DND-41 (cell line): ENCODE measurements at regions not wholly inside any gene's neighbourhood (a gene's known extent, or its start where the extent isn't known, plus 50 kb on each side); places are given as distances from the start of the nearest gene placed in this dataset.

Source experiments
- ATAC-seq: fragments of 200-7000 bp; cut with Tn5 transposase; 3 replicates; pipeline ENCODE4 v1.9.1; 2021; ENCODE audit warnings: low read depth; ENCODE audit not compliant: insufficient read depth
- DNase-seq: peaks from one replicate; pipeline ENCODE4 v3.0.0-alpha.2; 2020
- H2AFZ ChIP-seq: 2 replicates; pipeline ENCODE4 v1.6.0; 2012; ENCODE audit warnings: low read depth, low read length
- H3K27ac ChIP-seq: 2 replicates; pipeline ENCODE4 v1.5.1; 2012; ENCODE audit warnings: low read length, inconsistent platforms
- H3K27me3 ChIP-seq: fragments of 200-600 bp; sonication (generic); 2 replicates; pipeline ENCODE4 v1.6.0; 2012; ENCODE audit warnings: low read length, mild to moderate bottlenecking, inconsistent platforms; ENCODE audit not compliant: insufficient read depth, poor library complexity
- H3K36me3 ChIP-seq: 2 replicates; pipeline ENCODE4 v1.5.1; 2012; ENCODE audit warnings: low read length, inconsistent platforms; ENCODE audit not compliant: insufficient read depth
- H3K4me1 ChIP-seq: 2 replicates; pipeline ENCODE4 v1.5.1; 2012; ENCODE audit warnings: mild to moderate bottlenecking, low read length; ENCODE audit not compliant: insufficient read depth
- H3K4me2 ChIP-seq: 2 replicates; pipeline ENCODE4 v1.6.0; 2012; ENCODE audit warnings: mild to moderate bottlenecking, moderate library complexity, low read length, inconsistent platforms; ENCODE audit not compliant: insufficient read depth
- H3K4me3 ChIP-seq, 2 experiments: fragments of 200-600 bp in 1 of 2; shearing (Covaris generic) in 1 of 2; 2 replicates each; pipeline ENCODE4 v1.5.1; 2012 to 2016; ENCODE audit warnings: inconsistent platforms in 2 of 2, low read length in 2 of 2, mild to moderate bottlenecking in 2 of 2, low read depth in 1 of 2, moderate library complexity in 1 of 2
- H3K79me2 ChIP-seq: 2 replicates; pipeline ENCODE4 v1.6.0; 2012; ENCODE audit warnings: low read length, inconsistent platforms; ENCODE audit not compliant: insufficient read depth
- H3K9ac ChIP-seq: 2 replicates; pipeline ENCODE4 v1.6.0; 2012; ENCODE audit warnings: low read depth, mild to moderate bottlenecking, inconsistent platforms, low read length, moderate library complexity
- H3K9me3 ChIP-seq: 2 replicates; pipeline ENCODE4 v1.5.1; 2012; ENCODE audit warnings: low read length, moderate library complexity, mild to moderate bottlenecking, inconsistent platforms; ENCODE audit not compliant: insufficient read depth, severe bottlenecking
- H4K20me1 ChIP-seq: 2 replicates; pipeline ENCODE4 v1.6.0; 2012; ENCODE audit warnings: low read length; ENCODE audit not compliant: insufficient read depth
- CTCF ChIP-seq: IDR thresholded peaks from 2 replicates; pipeline ENCODE4 v1.5.1; 2012; ENCODE audit warnings: borderline replicate concordance, low read length, moderate library complexity, mild to moderate bottlenecking; ENCODE audit not compliant: poor library complexity, severe bottlenecking; ENCODE audit errors: extremely low read depth
- EZH2 ChIP-seq: IDR thresholded peaks from 3 replicates; pipeline ENCODE4 v1.6.1; 2012; ENCODE audit warnings: borderline replicate concordance, low read depth, mild to moderate bottlenecking, moderate library complexity, low read length, inconsistent platforms; ENCODE audit not compliant: severe bottlenecking

DNA sequence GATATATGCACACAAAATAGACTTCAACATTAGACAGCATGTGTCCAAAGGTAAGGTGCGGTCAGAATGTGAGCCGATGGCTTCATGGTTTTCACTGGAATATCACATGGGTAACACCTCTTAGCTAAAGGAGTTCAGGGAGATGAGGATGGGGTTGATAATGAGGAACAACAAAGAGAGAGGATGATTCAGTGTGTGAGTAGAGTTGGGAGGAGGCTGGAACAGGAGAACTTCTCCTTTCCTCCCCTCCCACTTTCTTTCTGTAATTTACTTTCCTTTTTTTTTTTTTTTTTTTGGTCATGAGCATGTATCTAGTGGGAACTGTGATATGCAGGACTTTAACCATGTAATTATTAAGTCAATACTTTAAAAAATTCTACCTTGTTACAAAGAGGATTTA is 99.4 kb downstream of the FASLG start:
- Histone ChIP-seq H3K27ac (no peak overlapping the region), H3K36me3 (no peaks in the 10 kb centered on the region), H3K4me1 (peaks cover 9% of the 10 kb centered on the region), H3K79me2 (no peaks in the 10 kb centered on the region), H3K4me2 (no peak overlapping the region), H3K27me3 (no peaks in the 10 kb centered on the region), H3K4me3 (no peak overlapping the region), H3K9ac (no peak overlapping the region), H2AFZ (no peak overlapping the region), H3K9me3 (no peaks in the 10 kb centered on the region), H4K20me1 (no peaks in the 10 kb centered on the region)
- TF ChIP-seq CTCF, result no peak
- no peak for DNase-seq
- ATAC-seq, result no peak

GRCh38 chr1:172760121-172760520 is 101.2 kb downstream of the FASLG start:
- Histone ChIP-seq H3K36me3 (no peaks in the 10 kb centered on the region), H3K9ac (no peak overlapping the region), H3K79me2 (no peaks in the 10 kb centered on the region), H3K4me2 (no peak overlapping the region), H3K9me3 (no peaks in the 10 kb centered on the region), H3K27ac (no peak overlapping the region), H3K4me3 (no peak overlapping the region), H2AFZ (no peak overlapping the region), H4K20me1 (no peaks in the 10 kb centered on the region), H3K27me3 (no peaks in the 10 kb centered on the region), H3K4me1 (no peaks in the 10 kb centered on the region)
- DNase-seq (no peak), ATAC-seq (no peak)
- TF ChIP-seq CTCF, result no peak
- TF ChIP-seq EZH2, result no peak

- Histone ChIP-seq H2AFZ (no peak overlapping the region), H3K9ac (no peak overlapping the region)
- no peak for TF ChIP-seq EZH2
- TF ChIP-seq CTCF, result no peak
Measured at GRCh38 chr1:172761581-172762486, 102.9 kb downstream of the FASLG start.

More at GRCh38 chr1:172761581-172762486, 102.9 kb downstream of the FASLG start:
- ATAC-seq, result no peak
- Histone ChIP-seq H4K20me1 (no peaks in the 10 kb centered on the region), H3K79me2 (no peaks in the 10 kb centered on the region), H3K4me3 (no peak overlapping the region), H3K27ac (no peak overlapping the region), H3K9me3 (no peaks in the 10 kb centered on the region), H3K4me1 (no peaks in the 10 kb centered on the region), H3K27me3 (no peaks in the 10 kb centered on the region), H3K36me3 (no peaks in the 10 kb centered on the region), H3K4me2 (no peak overlapping the region)
- no peak for DNase-seq
